PC-3 (cell line): ENCODE measurements at regions not wholly inside any gene's neighbourhood (a gene's known extent, or its start where the extent isn't known, plus 50 kb on each side); places are given as distances from the start of the nearest gene placed in this dataset.
A peak's percentile ranks its signal among the peaks of the same experiment; 100 is the strongest.

Experiments used
- ATAC-seq: fragments of 200-7000 bp; cut with Tn5 transposase; 2 replicates; pipeline ENCODE4 v1.9.1; 2020; ENCODE audit warnings: mild to moderate bottlenecking, moderate library complexity
- BruUV-seq: library from RNA; stranded (reverse); fragments of 400-500 nt; replicated peaks from 2 replicates; lab custom pipeline; 2021; lab: Mats Ljungman, UMichigan
- CTCF ChIA-PET: fragments of 300-600 bp; sonication (Branson Sonifier 250); formaldehyde crosslinking; loops from one replicate; lab custom pipeline; 2022; ENCODE audit warnings: antibody characterized with exemption; lab: Charles Lee
- POLR2A ChIA-PET: fragments of 300-600 bp; sonication (Branson Sonifier 250); formaldehyde crosslinking; loops from one replicate; lab custom pipeline; 2022; ENCODE audit warnings: antibody characterized with exemption; ENCODE audit not compliant: unreplicated experiment; lab: Charles Lee
- DNase-seq: peaks from one replicate; pipeline ENCODE4 v3.0.0-alpha.2; 2015
- H2AFZ ChIP-seq: fragments of 300-600 bp; sonication (generic); 2 replicates; pipeline ENCODE4 v1.6.0; 2016; ENCODE audit warnings: antibody characterized with exemption, low read length
- H3F3A ChIP-seq: fragments of 300-600 bp; sonication (generic); one replicate; pipeline ENCODE4 v1.6.0; 2017; ENCODE audit warnings: antibody characterized with exemption, low read length, control low read depth, mild to moderate bottlenecking; ENCODE audit not compliant: unreplicated experiment
- H3K27ac ChIP-seq: fragments of 300-600 bp; sonication (generic); 2 replicates; pipeline ENCODE4 v1.5.1; 2016; ENCODE audit warnings: mild to moderate bottlenecking, low read length
- H3K27me3 ChIP-seq: fragments of 300-600 bp; sonication (generic); 2 replicates; pipeline ENCODE4 v1.6.1; 2016; ENCODE audit warnings: low read length, mixed read lengths
- H3K36me3 ChIP-seq: fragments of 300-600 bp; sonication (generic); 2 replicates; pipeline ENCODE4 v1.6.1; 2016; ENCODE audit warnings: low read depth, mixed run types, low read length, mixed read lengths
- H3K4me1 ChIP-seq: fragments of 300-600 bp; sonication (generic); 2 replicates; pipeline ENCODE4 v1.5.1; 2016; ENCODE audit warnings: low read length; ENCODE audit not compliant: insufficient read depth
- H3K4me2 ChIP-seq: fragments of 300-600 bp; sonication (generic); 2 replicates; pipeline ENCODE4 v1.6.0; 2016; ENCODE audit warnings: low read length
- H3K4me3 ChIP-seq: fragments of 300-600 bp; sonication (generic); 2 replicates; pipeline ENCODE4 v1.5.1; 2016; ENCODE audit warnings: mild to moderate bottlenecking, low read length, mixed read lengths
- H3K79me2 ChIP-seq: fragments of 300-600 bp; sonication (generic); 2 replicates; pipeline ENCODE4 v1.6.1; 2017; ENCODE audit warnings: low read length, mixed read lengths
- H3K9ac ChIP-seq: fragments of 300-600 bp; sonication (generic); 2 replicates; pipeline ENCODE4 v1.6.0; 2016; ENCODE audit warnings: mild to moderate bottlenecking, low read length
- H3K9me2 ChIP-seq: fragments of 300-600 bp; sonication (generic); replicated peaks from 2 replicates; pipeline ENCODE4 v1.6.1; 2016; ENCODE audit warnings: mixed run types, low read length, mixed read lengths
- H3K9me3 ChIP-seq: fragments of 300-600 bp; sonication (generic); 2 replicates; pipeline ENCODE4 v1.6.1; 2016; ENCODE audit warnings: low read length, mixed read lengths
- H4K20me1 ChIP-seq: fragments of 300-600 bp; sonication (generic); 2 replicates; pipeline ENCODE4 v1.6.1; 2016; ENCODE audit warnings: low read length, mixed read lengths
- EZH2 ChIP-seq: fragments of 300-600 bp; sonication (generic); IDR thresholded peaks from one replicate; pipeline ENCODE4 v1.6.1; 2017; ENCODE audit warnings: antibody characterized with exemption, mild to moderate bottlenecking, low read length; ENCODE audit not compliant: unreplicated experiment
- EZH2phosphoT487 ChIP-seq: fragments of 300-600 bp; sonication (generic); IDR thresholded peaks from 2 replicates; pipeline ENCODE4 v1.6.1; 2018; ENCODE audit warnings: mild to moderate bottlenecking, antibody characterized with exemption, low read length, borderline replicate concordance
- intact Hi-C: fragments of 100-400 bp; cut with micrococcal nuclease; formaldehyde crosslinking; loops from 2 replicates; pipeline ENCODE4 v1.9.0; 2023
- TF ChIP-seq, protein P1 (sequence below): fragments of 300-600 bp; sonication (generic); conservative IDR thresholded peaks from 2 replicates; pipeline ENCODE4 v1.5.1; 2017; ENCODE audit warnings: antibody characterized with exemption, low read depth, mild to moderate bottlenecking, low read length

DNA sequence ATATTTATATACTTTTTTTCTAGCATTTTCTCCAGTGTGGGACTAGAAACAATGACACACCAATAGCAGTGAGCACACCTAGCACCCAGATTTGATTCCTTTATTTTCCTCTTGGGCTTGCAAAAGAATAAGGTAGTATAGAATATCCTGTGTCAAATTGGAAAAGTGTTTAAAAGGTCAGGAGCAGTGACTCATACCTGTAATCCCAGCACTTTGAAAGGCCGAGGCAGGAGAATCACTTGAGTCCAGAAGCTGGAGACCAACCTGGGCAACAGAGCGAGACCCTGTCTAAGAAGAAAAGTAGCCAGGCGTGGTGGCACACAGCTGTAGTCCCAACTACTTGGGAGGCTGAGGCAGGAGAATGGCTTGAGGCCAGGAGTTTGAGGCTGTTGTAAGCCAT is 53.8 kb upstream of the SGPP1 start:
- TF ChIP-seq, protein P1, sequence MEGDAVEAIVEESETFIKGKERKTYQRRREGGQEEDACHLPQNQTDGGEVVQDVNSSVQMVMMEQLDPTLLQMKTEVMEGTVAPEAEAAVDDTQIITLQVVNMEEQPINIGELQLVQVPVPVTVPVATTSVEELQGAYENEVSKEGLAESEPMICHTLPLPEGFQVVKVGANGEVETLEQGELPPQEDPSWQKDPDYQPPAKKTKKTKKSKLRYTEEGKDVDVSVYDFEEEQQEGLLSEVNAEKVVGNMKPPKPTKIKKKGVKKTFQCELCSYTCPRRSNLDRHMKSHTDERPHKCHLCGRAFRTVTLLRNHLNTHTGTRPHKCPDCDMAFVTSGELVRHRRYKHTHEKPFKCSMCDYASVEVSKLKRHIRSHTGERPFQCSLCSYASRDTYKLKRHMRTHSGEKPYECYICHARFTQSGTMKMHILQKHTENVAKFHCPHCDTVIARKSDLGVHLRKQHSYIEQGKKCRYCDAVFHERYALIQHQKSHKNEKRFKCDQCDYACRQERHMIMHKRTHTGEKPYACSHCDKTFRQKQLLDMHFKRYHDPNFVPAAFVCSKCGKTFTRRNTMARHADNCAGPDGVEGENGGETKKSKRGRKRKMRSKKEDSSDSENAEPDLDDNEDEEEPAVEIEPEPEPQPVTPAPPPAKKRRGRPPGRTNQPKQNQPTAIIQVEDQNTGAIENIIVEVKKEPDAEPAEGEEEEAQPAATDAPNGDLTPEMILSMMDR = no peak
- no peak for TF ChIP-seq EZH2
- no peak overlapping the region for H3K4me3 ChIP-seq
- ATAC-seq (peak; percentile 71), DNase-seq (peak; percentile 61)
- H3K27me3 ChIP-seq = no peaks in the 10 kb centered on the region
- no peaks in the 10 kb centered on the region for H4K20me1 ChIP-seq
- BruUV-seq = no TSS peak
- ChIA-PET CTCF (interaction anchor here (0.7 kb wide), 1 partner anchor 12 kb away, joined by 4 read pairs; no protein-coding TSS in a partner anchor), POLR2A (interaction anchor here (0.6 kb wide), 1 partner anchor 282 kb away, joined by 4 read pairs; no protein-coding TSS in a partner anchor)
- H3K9me3 ChIP-seq = no peaks in the 10 kb centered on the region
- H3K79me2 ChIP-seq = no peaks in the 10 kb centered on the region
- H3K4me2 ChIP-seq = peak overlapping the region; percentile 38
- no peaks in the 10 kb centered on the region for H3F3A ChIP-seq
- peaks cover 17% of the 10 kb centered on the region for H3K4me1 ChIP-seq
- no peaks in the 10 kb centered on the region for H3K9me2 ChIP-seq
- no peaks in the 10 kb centered on the region for H3K36me3 ChIP-seq
- H3K27ac ChIP-seq = no peak overlapping the region
- intact Hi-C loops = no loop called here
- H3K9ac ChIP-seq = no peak overlapping the region
- 0 out of 2 replicates have a peak overlapping the region, but pooled peaks have one; percentile 33 for H2AFZ ChIP-seq

DNA sequence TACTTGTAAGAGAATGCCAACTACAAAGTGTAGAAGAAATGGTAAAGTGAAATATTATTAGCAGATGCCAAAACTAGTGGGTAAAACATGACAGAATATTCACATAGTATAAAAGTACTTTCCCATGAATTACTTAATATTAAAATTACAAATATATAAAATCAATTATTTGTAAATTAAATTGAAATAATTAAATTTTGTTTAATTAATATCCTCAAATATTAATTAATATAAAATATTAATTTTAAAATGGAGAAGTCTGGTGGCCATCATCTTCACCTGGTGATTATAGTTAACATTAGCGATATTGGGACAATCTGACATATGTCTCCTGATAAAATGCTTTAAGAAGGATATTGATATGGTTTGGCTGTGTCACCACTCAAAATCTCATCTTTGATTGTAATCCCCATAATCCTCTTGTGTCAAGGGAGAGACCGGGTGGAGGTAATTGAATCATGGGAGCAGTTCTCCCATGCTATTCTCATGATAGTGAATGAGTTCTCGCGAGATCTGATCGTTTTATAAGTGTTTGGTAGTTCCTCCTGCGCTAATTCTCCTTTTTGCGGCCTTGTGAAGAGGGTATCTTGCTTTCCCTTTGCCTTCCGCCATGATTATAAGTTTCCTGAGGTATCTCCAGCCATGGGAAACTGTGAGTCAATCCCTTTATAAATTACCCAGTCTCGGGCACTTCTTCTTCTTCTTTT is 55.0 kb upstream of the SGPP1 start:
- TF ChIP-seq, protein P1 = no peak
- TF ChIP-seq EZH2 (no peak), EZH2phosphoT487 (no peak)
- Histone ChIP-seq H3F3A (no peaks in the 10 kb centered on the region), H3K79me2 (no peaks in the 10 kb centered on the region), H3K9me2 (no peaks in the 10 kb centered on the region), H3K4me1 (peaks cover 9% of the 10 kb centered on the region), H3K4me3 (no peak overlapping the region), H3K4me2 (no peak overlapping the region), H3K36me3 (no peaks in the 10 kb centered on the region), H3K9me3 (no peaks in the 10 kb centered on the region), H3K27me3 (no peaks in the 10 kb centered on the region), H3K9ac (no peak overlapping the region), H2AFZ (no peak overlapping the region), H4K20me1 (no peaks in the 10 kb centered on the region), H3K27ac (no peak overlapping the region)
- CTCF ChIA-PET = no interaction called here
- no peak for DNase-seq
- POLR2A ChIA-PET = no interaction called here
- intact Hi-C loops = no loop called here
- no TSS peak for BruUV-seq
- ATAC-seq = no peak
